SIG-M5 treated with dmso at 0.1 percent for 504 hours (cell line): ENCODE measurements at regions not wholly inside any gene's neighbourhood (a gene's known extent, or its start where the extent isn't known, plus 50 kb on each side); places are given as distances from the start of the nearest gene placed in this dataset.

Experiments
- DNase-seq: peaks from one replicate; lab custom pipeline; 2025; ENCODE audit not compliant: unreplicated experiment; lab: John Stamatoyannopoulos, UW

GRCh38 chr2:128623776-128624761 lies 305.4 kb upstream of the HS6ST1 start:
- peak; percentile 17 for DNase-seq

GRCh38 chr2:128624956-128625355 lies 306.3 kb upstream of the HS6ST1 start:
- no peak for DNase-seq

- DNase-seq, result no peak
Measured at GRCh38 chr2:128625421-128625820, 306.8 kb upstream of the HS6ST1 start.

- DNase-seq, result no peak
Measured at GRCh38 chr2:128625963-128626759, 307.5 kb upstream of the HS6ST1 start.

- DNase-seq, result no peak
Measured at GRCh38 chr2:128626760-128627511, 308.3 kb upstream of the HS6ST1 start.

GRCh38 chr2:128628206-128628605 lies 309.5 kb upstream of the HS6ST1 start:
- no peak for DNase-seq

GRCh38 chr2:128628996-128629395 lies 310.3 kb upstream of the HS6ST1 start:
- DNase-seq, result no peak

GRCh38 chr2:128630974-128631697 lies 312.5 kb upstream of the HS6ST1 start:
- no peak for DNase-seq

GRCh38 chr2:128631698-128632500 lies 313.2 kb upstream of the HS6ST1 start:
- DNase-seq, result no peak

GRCh38 chr2:128632501-128632800 lies 313.8 kb upstream of the HS6ST1 start:
- DNase-seq, result no peak

GRCh38 chr2:128633501-128633900 lies 314.8 kb upstream of the HS6ST1 start:
- DNase-seq, result no peak

GRCh38 chr2:128635361-128635900 lies 316.8 kb upstream of the HS6ST1 start:
- no peak for DNase-seq

- DNase-seq, result no peak
Measured at GRCh38 chr2:128636802-128637147, 318.1 kb upstream of the HS6ST1 start.

GRCh38 chr2:128637481-128638155 lies 318.9 kb upstream of the HS6ST1 start:
- DNase-seq, result no peak

- DNase-seq, result no peak
Measured at GRCh38 chr2:128638341-128639119, 319.9 kb upstream of the HS6ST1 start.

- DNase-seq, result no peak
Measured at GRCh38 chr2:128639120-128639477, 320.4 kb upstream of the HS6ST1 start.

GRCh38 chr2:128639693-128640092 lies 321.0 kb upstream of the HS6ST1 start:
- DNase-seq, result no peak

GRCh38 chr2:128640166-128640844 lies 321.6 kb upstream of the HS6ST1 start:
- no peak for DNase-seq
